Stimulated activated CD8-positive, alpha-beta memory T cell treated with anti-CD3 and anti-CD28 coated beads, Interleukin-15, amount 100 ng/mL, for 1 hour (primary cell): ENCODE measurements at regions not wholly inside any gene's neighbourhood (a gene's known extent, or its start where the extent isn't known, plus 50 kb on each side); places are given as distances from the start of the nearest gene placed in this dataset.

ENCODE experiments used
- DNase-seq: peaks from one replicate; pipeline ENCODE4 v3.0.0-alpha.2; 2020; ENCODE audit warnings: low read depth

GRCh38 chr3:176430244-176431037 lies 766.8 kb downstream of the TBL1XR1 start:
- no peak for DNase-seq

- DNase-seq = no peak
Observed at GRCh38 chr3:176428552-176428951, 768.7 kb downstream of the TBL1XR1 start.

- DNase-seq = no peak
Observed at GRCh38 chr3:176426371-176426770, 770.9 kb downstream of the TBL1XR1 start.

GRCh38 chr3:176416870-176417269 lies 780.4 kb downstream of the TBL1XR1 start:
- DNase-seq = no peak

GRCh38 chr3:176415661-176416295 lies 781.5 kb downstream of the TBL1XR1 start:
- DNase-seq = no peak

GRCh38 chr3:176412771-176413170 lies 784.5 kb downstream of the TBL1XR1 start:
- no peak for DNase-seq

- DNase-seq = no peak
Observed at GRCh38 chr3:176403531-176403930, 793.8 kb downstream of the TBL1XR1 start.

- no peak for DNase-seq
Observed at GRCh38 chr3:176401211-176401610, 796.1 kb downstream of the TBL1XR1 start.

GRCh38 chr3:176399193-176399592 lies 798.1 kb downstream of the TBL1XR1 start:
- DNase-seq = no peak

- DNase-seq = no peak
Observed at GRCh38 chr3:176395240-176395639, 802.0 kb downstream of the TBL1XR1 start.

GRCh38 chr3:176378789-176379188 lies 818.5 kb downstream of the TBL1XR1 start:
- no peak for DNase-seq

- no peak for DNase-seq
Observed at GRCh38 chr3:176376531-176376930, 820.8 kb downstream of the TBL1XR1 start.

- DNase-seq = no peak
Observed at GRCh38 chr3:176375519-176375918, 821.8 kb downstream of the TBL1XR1 start.

- DNase-seq = no peak
Observed at GRCh38 chr3:176362191-176362731, 835.0 kb downstream of the TBL1XR1 start.

- no peak for DNase-seq
Observed at GRCh38 chr3:176359211-176359610, 838.1 kb downstream of the TBL1XR1 start.

- no peak for DNase-seq
Observed at GRCh38 chr3:176357891-176358290, 839.4 kb downstream of the TBL1XR1 start.

- no peak for DNase-seq
Observed at GRCh38 chr3:176354843-176355242, 842.4 kb downstream of the TBL1XR1 start.

GRCh38 chr3:176352716-176353334 lies 844.5 kb downstream of the TBL1XR1 start:
- DNase-seq = no peak

- DNase-seq = no peak
Observed at GRCh38 chr3:176351408-176351807, 845.9 kb downstream of the TBL1XR1 start.

- no peak for DNase-seq
Observed at GRCh38 chr3:176349706-176350105, 847.6 kb downstream of the TBL1XR1 start.

- no peak for DNase-seq
Observed at GRCh38 chr3:176347424-176348146, 849.7 kb downstream of the TBL1XR1 start.

- no peak for DNase-seq
Observed at GRCh38 chr3:176341963-176342362, 855.3 kb downstream of the TBL1XR1 start.
